Keratinocyte (primary cell): ENCODE measurements at regions not wholly inside any gene's neighbourhood (a gene's known extent, or its start where the extent isn't known, plus 50 kb on each side); places are given as distances from the start of the nearest gene placed in this dataset.

Experiments used
- DNase-seq: peaks from one replicate; pipeline ENCODE4 v3.0.0-alpha.2; 2011; ENCODE audit warnings: low read depth, missing footprints, low spot score
- FAIRE-seq: peaks from 2 replicates; lab custom pipeline; 2011; peaks lifted over from hg19 to GRCh38; lab: Jason Lieb, UNC
- H2AFZ ChIP-seq: 2 replicates; pipeline ENCODE4 v1.6.0; 2012; ENCODE audit warnings: low read length, control low read depth, inconsistent platforms; ENCODE audit not compliant: control insufficient read depth
- H3K27ac ChIP-seq: 2 replicates; pipeline ENCODE4 v1.5.1; 2011; ENCODE audit warnings: low read length; ENCODE audit not compliant: control insufficient read depth, insufficient read depth
- H3K27me3 ChIP-seq: 3 replicates; pipeline ENCODE4 v1.6.0; 2011; ENCODE audit warnings: low read length; ENCODE audit not compliant: control insufficient read depth, insufficient read depth; ENCODE audit errors: extremely low read depth
- H3K36me3 ChIP-seq, 2 experiments: 2 replicates in 1 of 2; 3 replicates in 1 of 2; pipeline ENCODE4 v1.5.1; 2011; ENCODE audit warnings: low read length in 2 of 2, mild to moderate bottlenecking in 1 of 2; ENCODE audit not compliant: control insufficient read depth in 2 of 2, insufficient read depth in 2 of 2; ENCODE audit errors: extremely low read depth in 1 of 2
- H3K4me1 ChIP-seq: 3 replicates; pipeline ENCODE4 v1.5.1; 2011; ENCODE audit warnings: low read length; ENCODE audit not compliant: control insufficient read depth, insufficient read depth; ENCODE audit errors: extremely low read depth
- H3K4me2 ChIP-seq: 3 replicates; pipeline ENCODE4 v1.6.0; 2011; ENCODE audit warnings: low read depth, low read length; ENCODE audit not compliant: control insufficient read depth, insufficient read depth; ENCODE audit errors: extremely low read depth
- H3K4me3 ChIP-seq, 3 experiments: fragments of 200-600 bp in 1 of 3; sonication (generic) in 1 of 3; 2 replicates in 2 of 3; 3 replicates in 1 of 3; pipeline ENCODE4 v1.5.1; 2011 to 2016; ENCODE audit warnings: low read length in 3 of 3, mild to moderate bottlenecking in 3 of 3, control low read depth in 2 of 3, inconsistent platforms in 1 of 3, low read depth in 1 of 3, mixed read lengths in 1 of 3, mixed run types in 1 of 3, moderate library complexity in 1 of 3; ENCODE audit not compliant: control insufficient read depth in 2 of 3, insufficient read depth in 2 of 3; ENCODE audit errors: extremely low read depth in 1 of 3
- H3K79me2 ChIP-seq: 2 replicates; pipeline ENCODE4 v1.6.0; 2012; ENCODE audit warnings: low read length; ENCODE audit not compliant: control insufficient read depth, insufficient read depth
- H3K9ac ChIP-seq: 3 replicates; pipeline ENCODE4 v1.6.0; 2011; ENCODE audit warnings: low read length; ENCODE audit not compliant: control insufficient read depth, insufficient read depth; ENCODE audit errors: extremely low read depth
- H3K9me1 ChIP-seq: 3 replicates; pipeline ENCODE4 v1.6.0; 2011; ENCODE audit warnings: low read length; ENCODE audit not compliant: control insufficient read depth, insufficient read depth; ENCODE audit errors: extremely low read depth
- H3K9me3 ChIP-seq: 2 replicates; pipeline ENCODE4 v1.5.1; 2012; ENCODE audit warnings: low read depth, low read length; ENCODE audit not compliant: control insufficient read depth
- H4K20me1 ChIP-seq: 3 replicates; pipeline ENCODE4 v1.6.0; 2011; ENCODE audit warnings: low read length; ENCODE audit not compliant: control insufficient read depth, insufficient read depth; ENCODE audit errors: extremely low read depth
- EZH2 ChIP-seq: IDR thresholded peaks from one replicate; pipeline ENCODE4 v1.6.1; 2012; ENCODE audit warnings: inconsistent platforms, mild to moderate bottlenecking, low read length, moderate library complexity
- dilution Hi-C: fragments of 300-500 bp; cut with MboI; formaldehyde crosslinking; loops from one replicate; pipeline ENCODE4 v1.7.0; 2020; ENCODE audit warnings: low sequenced_read_pairs; ENCODE audit not compliant: extremely low pct_ligation_motif_present
- TF ChIP-seq, protein P1 (sequence below), 3 experiments: IDR thresholded peaks in 1 of 3; conservative IDR thresholded peaks in 1 of 3; optimal IDR thresholded peaks in 1 of 3; 2 replicates in 2 of 3; 3 replicates in 1 of 3; pipeline versions ENCODE3 to v1.5.1; 2011; ENCODE audit warnings: low read length in 3 of 3, mild to moderate bottlenecking in 3 of 3, moderate library complexity in 2 of 3, control low read depth in 1 of 3, inconsistent platforms in 1 of 3; ENCODE audit not compliant: insufficient read depth in 2 of 3; ENCODE audit errors: extremely low read depth in 1 of 3

DNA sequence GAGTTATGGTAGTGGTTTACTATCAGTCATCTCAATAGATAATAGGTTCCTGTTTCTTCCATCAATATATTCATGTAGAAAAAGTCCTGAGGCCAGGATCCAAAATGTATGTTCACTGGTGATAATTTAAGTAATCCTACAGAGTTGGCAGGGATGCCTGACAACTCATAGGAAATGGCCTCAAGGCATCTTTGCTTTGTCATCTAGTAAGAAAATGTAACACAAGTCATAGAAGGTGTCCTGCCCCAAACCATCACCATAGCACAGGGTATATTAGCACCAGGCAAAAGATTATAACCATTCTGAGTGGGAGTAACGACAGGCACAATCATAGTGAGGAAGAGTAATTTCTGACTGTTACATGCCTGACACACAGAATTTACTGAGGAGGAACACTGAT lies 257.0 kb downstream of the TMEM167A start:
- no peaks in the 10 kb centered on the region for H3K27me3 ChIP-seq
- no peak overlapping the region for H3K4me3 ChIP-seq
- no peaks in the 10 kb centered on the region for H3K36me3 ChIP-seq
- no peaks in the 10 kb centered on the region for H3K9me1 ChIP-seq
- TF ChIP-seq, protein P1, sequence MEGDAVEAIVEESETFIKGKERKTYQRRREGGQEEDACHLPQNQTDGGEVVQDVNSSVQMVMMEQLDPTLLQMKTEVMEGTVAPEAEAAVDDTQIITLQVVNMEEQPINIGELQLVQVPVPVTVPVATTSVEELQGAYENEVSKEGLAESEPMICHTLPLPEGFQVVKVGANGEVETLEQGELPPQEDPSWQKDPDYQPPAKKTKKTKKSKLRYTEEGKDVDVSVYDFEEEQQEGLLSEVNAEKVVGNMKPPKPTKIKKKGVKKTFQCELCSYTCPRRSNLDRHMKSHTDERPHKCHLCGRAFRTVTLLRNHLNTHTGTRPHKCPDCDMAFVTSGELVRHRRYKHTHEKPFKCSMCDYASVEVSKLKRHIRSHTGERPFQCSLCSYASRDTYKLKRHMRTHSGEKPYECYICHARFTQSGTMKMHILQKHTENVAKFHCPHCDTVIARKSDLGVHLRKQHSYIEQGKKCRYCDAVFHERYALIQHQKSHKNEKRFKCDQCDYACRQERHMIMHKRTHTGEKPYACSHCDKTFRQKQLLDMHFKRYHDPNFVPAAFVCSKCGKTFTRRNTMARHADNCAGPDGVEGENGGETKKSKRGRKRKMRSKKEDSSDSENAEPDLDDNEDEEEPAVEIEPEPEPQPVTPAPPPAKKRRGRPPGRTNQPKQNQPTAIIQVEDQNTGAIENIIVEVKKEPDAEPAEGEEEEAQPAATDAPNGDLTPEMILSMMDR (optimal IDR thresholded peaks at IDR 0.05 in 1 of 3, IDR thresholded peaks at IDR 0.05 in 1 of 3, conservative IDR thresholded peaks at IDR 0.05 in 1 of 3; ENCODE audit: extremely low read depth in 1 of 3, insufficient read depth in 2 of 3, low read length in 3 of 3), result no peak
- TF ChIP-seq EZH2, result no peak
- H3K79me2 ChIP-seq, result no peaks in the 10 kb centered on the region
- FAIRE-seq (no peak), DNase-seq (no peak)
- dilution Hi-C loops, result no loop called here
- no peak overlapping the region for H3K9ac ChIP-seq
- H3K4me1 ChIP-seq, result no peaks in the 10 kb centered on the region
- no peak overlapping the region for H3K27ac ChIP-seq
- no peaks in the 10 kb centered on the region for H3K9me3 ChIP-seq
- no peak overlapping the region for H3K4me2 ChIP-seq
- no peak overlapping the region for H2AFZ ChIP-seq
- H4K20me1 ChIP-seq, result no peaks in the 10 kb centered on the region

DNA sequence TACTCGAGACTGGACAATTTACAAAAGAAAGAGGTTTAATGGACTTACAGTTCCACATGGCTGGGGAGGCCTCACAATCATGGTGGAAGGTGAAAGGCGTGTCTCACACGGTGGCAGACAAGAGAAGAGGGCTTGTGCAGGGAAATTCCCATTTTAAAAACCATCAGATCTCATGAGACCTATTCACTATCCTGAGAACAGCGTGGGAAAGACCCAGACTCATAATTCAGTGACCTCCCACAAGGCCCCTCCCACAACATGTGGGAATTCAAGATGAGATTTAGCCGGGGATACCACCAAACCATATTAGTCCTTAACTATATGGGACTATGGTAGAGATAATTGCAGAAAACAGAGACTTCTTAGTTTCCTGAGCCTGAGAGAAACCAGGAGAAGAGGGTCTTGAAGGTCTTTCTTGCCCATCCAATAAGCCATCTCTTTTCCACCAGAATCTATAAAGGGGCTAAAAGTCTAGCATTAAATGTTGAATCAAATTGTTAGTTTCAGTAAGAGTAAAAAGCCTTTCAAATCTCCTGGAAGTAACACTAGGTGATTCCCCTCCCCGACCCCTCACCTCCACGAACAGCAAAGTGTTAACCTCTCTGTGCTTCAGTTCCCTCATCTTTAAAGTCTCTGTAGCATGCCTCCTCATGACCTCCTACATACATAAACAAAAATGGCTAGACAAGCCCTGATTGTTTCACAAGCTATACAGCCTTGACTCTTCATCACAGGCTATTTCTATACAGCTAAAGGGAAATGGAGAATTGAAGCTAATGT lies 259.1 kb downstream of the TMEM167A start:
- Histone ChIP-seq H2AFZ (no peak overlapping the region), H4K20me1 (no peaks in the 10 kb centered on the region), H3K27me3 (no peaks in the 10 kb centered on the region), H3K9me3 (no peaks in the 10 kb centered on the region), H3K79me2 (no peaks in the 10 kb centered on the region), H3K27ac (no peak overlapping the region), H3K4me2 (no peak overlapping the region), H3K9me1 (no peaks in the 10 kb centered on the region), H3K4me3 (no peak overlapping the region), H3K4me1 (no peaks in the 10 kb centered on the region), H3K9ac (no peak overlapping the region), H3K36me3 (no peaks in the 10 kb centered on the region)
- DNase-seq, result no peak
- no peak for FAIRE-seq
- TF ChIP-seq, protein P1 (optimal IDR thresholded peaks at IDR 0.05 in 1 of 3, IDR thresholded peaks at IDR 0.05 in 1 of 3, conservative IDR thresholded peaks at IDR 0.05 in 1 of 3; ENCODE audit: extremely low read depth in 1 of 3, insufficient read depth in 2 of 3, low read length in 3 of 3), result no peak
- TF ChIP-seq EZH2, result no peak
- dilution Hi-C loops, result no loop called here
